Spleen (tissue), 7 donors: ENCODE measurements at regions not wholly inside any gene's neighbourhood (a gene's known extent, or its start where the extent isn't known, plus 50 kb on each side); places are given as distances from the start of the nearest gene placed in this dataset.
"Not testable (repeated sequence)": the region's sequence is repeated elsewhere in the genome, so short reads cannot be mapped to it uniquely, and the experiment has no call there.

Experiments
- POLR2A ChIP-seq, 3 donors: fragments of 450-650 bp; IDR thresholded peaks; one replicate each; pipeline ENCODE4 v1.5.1; 2017; ENCODE audit warnings: antibody characterized with exemption in 3 of 3, mild to moderate bottlenecking in 1 of 3
- POLR2AphosphoS5 ChIP-seq, 3 donors: sonication (generic); formaldehyde crosslinking; IDR thresholded peaks; one replicate each; pipeline ENCODE4 v1.5.1; 2017; ENCODE audit warnings: antibody characterized with exemption in 3 of 3
- TF ChIP-seq, protein P1 (sequence below), 11 experiments: fragments of 200-600 bp in 7 of 11; fragments of 450-650 bp in 4 of 11; sonication (generic) in 4 of 11; IDR thresholded peaks in 8 of 11; conservative IDR thresholded peaks in 3 of 11; 1 replicate in 7 of 11; 2 replicates in 4 of 11; pipeline versions ENCODE4 v1.4.0 to v1.8.0; 2016 to 2021; ENCODE audit warnings: antibody characterized with exemption in 11 of 11, inconsistent platforms in 4 of 11, mild to moderate bottlenecking in 1 of 11
- donor health status: DM: no; HTN: no; CAD: no; lungs with moderate emphysema.
- donor health status: DM: no; HTN: no; CAD: no.
- donor health status: DM: no; HTN: no; CAD: no.

DNA sequence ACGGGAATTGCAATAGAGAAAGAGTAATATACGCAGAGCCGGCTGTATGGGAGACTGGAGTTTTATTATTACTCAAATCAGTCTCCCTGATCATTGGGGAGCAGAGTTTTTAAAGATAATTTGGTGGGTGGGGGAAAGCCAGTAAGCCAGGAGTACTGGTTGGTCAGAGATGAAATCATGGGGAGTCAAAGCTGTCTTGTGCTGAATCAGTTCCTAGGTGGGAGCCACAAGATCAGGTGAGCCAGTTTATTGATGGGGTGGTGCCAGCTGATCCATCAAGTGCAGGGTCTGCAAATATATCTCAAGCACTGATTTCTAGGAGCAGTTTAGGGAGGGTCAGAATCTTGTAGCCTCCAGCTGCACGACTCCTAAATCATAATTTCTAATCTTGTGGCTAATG lies 69.2 kb upstream of the SNX9 start:
- TF ChIP-seq, protein P1, sequence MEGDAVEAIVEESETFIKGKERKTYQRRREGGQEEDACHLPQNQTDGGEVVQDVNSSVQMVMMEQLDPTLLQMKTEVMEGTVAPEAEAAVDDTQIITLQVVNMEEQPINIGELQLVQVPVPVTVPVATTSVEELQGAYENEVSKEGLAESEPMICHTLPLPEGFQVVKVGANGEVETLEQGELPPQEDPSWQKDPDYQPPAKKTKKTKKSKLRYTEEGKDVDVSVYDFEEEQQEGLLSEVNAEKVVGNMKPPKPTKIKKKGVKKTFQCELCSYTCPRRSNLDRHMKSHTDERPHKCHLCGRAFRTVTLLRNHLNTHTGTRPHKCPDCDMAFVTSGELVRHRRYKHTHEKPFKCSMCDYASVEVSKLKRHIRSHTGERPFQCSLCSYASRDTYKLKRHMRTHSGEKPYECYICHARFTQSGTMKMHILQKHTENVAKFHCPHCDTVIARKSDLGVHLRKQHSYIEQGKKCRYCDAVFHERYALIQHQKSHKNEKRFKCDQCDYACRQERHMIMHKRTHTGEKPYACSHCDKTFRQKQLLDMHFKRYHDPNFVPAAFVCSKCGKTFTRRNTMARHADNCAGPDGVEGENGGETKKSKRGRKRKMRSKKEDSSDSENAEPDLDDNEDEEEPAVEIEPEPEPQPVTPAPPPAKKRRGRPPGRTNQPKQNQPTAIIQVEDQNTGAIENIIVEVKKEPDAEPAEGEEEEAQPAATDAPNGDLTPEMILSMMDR (IDR thresholded peaks at IDR 0.05 in 8 of 11, conservative IDR thresholded peaks at IDR 0.05 in 3 of 11), result not testable (repeated sequence)
- TF ChIP-seq POLR2A, POLR2AphosphoS5 (IDR thresholded peaks at IDR 0.05): not testable (repeated sequence)
